GM13977 (cell line): ENCODE measurements at regions not wholly inside any gene's neighbourhood (a gene's known extent, or its start where the extent isn't known, plus 50 kb on each side); places are given as distances from the start of the nearest gene placed in this dataset.

Source experiments
- DNase-seq: peaks from one replicate; pipeline ENCODE4 v3.0.0; 2012; ENCODE audit warnings: low spot score
- in situ Hi-C: fragments of 300-500 bp; cut with MboI; formaldehyde crosslinking; loops from one replicate; pipeline ENCODE4 v1.12.0; 2022; ENCODE audit warnings: low sequenced_read_pairs, low pct_unique_long_range_greater_than_20kb, mixed read lengths, inconsistent platforms; ENCODE audit not compliant: unreplicated experiment
- TF ChIP-seq, protein P1 (sequence below): IDR thresholded peaks from 2 replicates; pipeline ENCODE4 v1.5.1; 2012; ENCODE audit warnings: mild to moderate bottlenecking, control low read depth; ENCODE audit not compliant: insufficient read depth; ENCODE audit errors: extremely low read depth, missing control alignments

DNA sequence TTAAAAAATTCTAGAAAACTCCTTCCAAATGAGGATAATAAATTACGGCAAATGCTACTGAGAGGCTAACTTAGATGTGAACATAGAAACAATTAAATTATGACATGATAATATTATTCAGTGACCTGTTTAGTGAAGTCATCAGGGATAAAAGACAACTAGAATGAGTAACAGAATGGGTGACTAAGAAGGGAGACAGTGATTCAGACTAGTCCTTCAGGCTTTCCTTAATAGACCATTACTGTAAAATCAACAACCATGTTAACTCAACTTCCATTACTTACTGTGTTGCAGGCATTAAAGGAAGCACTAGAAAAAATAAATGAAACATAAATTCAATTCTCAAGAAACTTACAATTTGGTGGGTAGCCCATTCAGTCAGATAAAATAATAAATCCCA is 543.9 kb upstream of the LRFN5 start:
- DNase-seq: no peak
- TF ChIP-seq, protein P1, sequence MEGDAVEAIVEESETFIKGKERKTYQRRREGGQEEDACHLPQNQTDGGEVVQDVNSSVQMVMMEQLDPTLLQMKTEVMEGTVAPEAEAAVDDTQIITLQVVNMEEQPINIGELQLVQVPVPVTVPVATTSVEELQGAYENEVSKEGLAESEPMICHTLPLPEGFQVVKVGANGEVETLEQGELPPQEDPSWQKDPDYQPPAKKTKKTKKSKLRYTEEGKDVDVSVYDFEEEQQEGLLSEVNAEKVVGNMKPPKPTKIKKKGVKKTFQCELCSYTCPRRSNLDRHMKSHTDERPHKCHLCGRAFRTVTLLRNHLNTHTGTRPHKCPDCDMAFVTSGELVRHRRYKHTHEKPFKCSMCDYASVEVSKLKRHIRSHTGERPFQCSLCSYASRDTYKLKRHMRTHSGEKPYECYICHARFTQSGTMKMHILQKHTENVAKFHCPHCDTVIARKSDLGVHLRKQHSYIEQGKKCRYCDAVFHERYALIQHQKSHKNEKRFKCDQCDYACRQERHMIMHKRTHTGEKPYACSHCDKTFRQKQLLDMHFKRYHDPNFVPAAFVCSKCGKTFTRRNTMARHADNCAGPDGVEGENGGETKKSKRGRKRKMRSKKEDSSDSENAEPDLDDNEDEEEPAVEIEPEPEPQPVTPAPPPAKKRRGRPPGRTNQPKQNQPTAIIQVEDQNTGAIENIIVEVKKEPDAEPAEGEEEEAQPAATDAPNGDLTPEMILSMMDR: no peak
- in situ Hi-C loops: no loop called here

GRCh38 chr14:41055589-41055988 is 551.1 kb upstream of the LRFN5 start:
- no peak for DNase-seq
- in situ Hi-C loops: no loop called here
- TF ChIP-seq, protein P1: no peak

DNA sequence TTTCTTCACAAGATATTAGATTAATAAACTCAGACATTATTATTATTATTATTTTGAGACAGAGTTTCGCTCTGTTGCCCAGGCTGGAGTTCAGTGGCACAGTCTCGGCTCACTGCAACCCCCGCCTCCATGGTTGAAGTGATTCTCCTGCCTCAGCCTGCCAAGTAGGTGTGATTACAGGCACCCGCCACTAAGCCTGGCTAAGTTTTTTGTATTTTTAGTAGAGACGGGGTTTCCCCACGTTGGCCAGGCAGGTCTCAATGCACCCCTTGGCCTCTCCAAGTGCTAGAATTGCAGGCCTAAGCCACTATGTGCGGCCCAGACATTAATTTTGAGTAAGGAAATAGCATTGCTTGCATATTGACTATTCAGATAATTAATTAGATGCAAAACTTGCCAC is 554.9 kb upstream of the LRFN5 start:
- DNase-seq: no peak
- in situ Hi-C loops: no loop called here
- TF ChIP-seq, protein P1: no peak

DNA sequence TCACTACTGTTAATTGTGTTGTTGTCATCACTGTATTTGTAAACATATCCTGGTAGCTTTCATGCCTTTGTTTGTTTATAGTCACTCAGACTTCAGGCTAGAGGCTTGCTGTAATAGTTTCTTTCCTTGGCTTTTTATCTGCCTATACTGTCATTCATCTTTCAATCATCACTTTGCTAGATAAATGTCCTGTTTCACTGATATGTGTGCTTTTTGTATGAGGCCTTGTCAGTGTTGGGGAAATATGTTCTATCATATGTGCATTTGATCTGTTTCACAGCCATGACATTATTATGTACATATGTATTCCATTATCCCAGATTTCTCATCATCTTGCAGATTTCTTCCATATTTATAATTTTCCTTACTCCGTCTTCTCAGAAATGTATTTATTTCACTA is 558.9 kb upstream of the LRFN5 start:
- no peak for DNase-seq
- TF ChIP-seq, protein P1: no peak
- in situ Hi-C loops: no loop called here

GRCh38 chr14:41037388-41037787 is 569.3 kb upstream of the LRFN5 start:
- TF ChIP-seq, protein P1: no peak
- no peak for DNase-seq
- in situ Hi-C loops: no loop called here

GRCh38 chr14:41034969-41035368 is 571.7 kb upstream of the LRFN5 start:
- no peak for DNase-seq
- TF ChIP-seq, protein P1: no peak
- in situ Hi-C loops: no loop called here

GRCh38 chr14:41022932-41023331 is 583.7 kb upstream of the LRFN5 start:
- TF ChIP-seq, protein P1: no peak
- DNase-seq: no peak
- in situ Hi-C loops: no loop called here
